Skeletal muscle satellite cell (primary cell): ENCODE measurements at regions not wholly inside any gene's neighbourhood (a gene's known extent, or its start where the extent isn't known, plus 50 kb on each side); places are given as distances from the start of the nearest gene placed in this dataset.

ENCODE experiments used
- H3K27me3 ChIP-seq: 2 replicates; pipeline ENCODE4 v1.7.0; 2013; ENCODE audit warnings: low read length; ENCODE audit not compliant: control insufficient read depth, insufficient read depth
- H3K36me3 ChIP-seq: 2 replicates; pipeline ENCODE4 v1.7.0; 2013; ENCODE audit warnings: mild to moderate bottlenecking, control low read depth, low read length; ENCODE audit not compliant: insufficient read depth
- H3K4me1 ChIP-seq: 2 replicates; pipeline ENCODE4 v1.7.0; 2013; ENCODE audit warnings: low read length; ENCODE audit not compliant: control insufficient read depth, insufficient read depth
- H3K4me2 ChIP-seq: 2 replicates; pipeline ENCODE4 v1.7.0; 2013; ENCODE audit warnings: mild to moderate bottlenecking, low read length
- H3K4me3 ChIP-seq: 2 replicates; pipeline ENCODE4 v1.7.0; 2013; ENCODE audit warnings: low read length
- H3K9ac ChIP-seq: 2 replicates; pipeline ENCODE4 v1.7.0; 2013; ENCODE audit warnings: mild to moderate bottlenecking, low read depth, low read length, moderate library complexity
- H3K9me3 ChIP-seq: replicated peaks from 2 replicates; pipeline ENCODE4 v1.7.0; 2013; ENCODE audit warnings: mild to moderate bottlenecking, control low read depth, low read length

DNA sequence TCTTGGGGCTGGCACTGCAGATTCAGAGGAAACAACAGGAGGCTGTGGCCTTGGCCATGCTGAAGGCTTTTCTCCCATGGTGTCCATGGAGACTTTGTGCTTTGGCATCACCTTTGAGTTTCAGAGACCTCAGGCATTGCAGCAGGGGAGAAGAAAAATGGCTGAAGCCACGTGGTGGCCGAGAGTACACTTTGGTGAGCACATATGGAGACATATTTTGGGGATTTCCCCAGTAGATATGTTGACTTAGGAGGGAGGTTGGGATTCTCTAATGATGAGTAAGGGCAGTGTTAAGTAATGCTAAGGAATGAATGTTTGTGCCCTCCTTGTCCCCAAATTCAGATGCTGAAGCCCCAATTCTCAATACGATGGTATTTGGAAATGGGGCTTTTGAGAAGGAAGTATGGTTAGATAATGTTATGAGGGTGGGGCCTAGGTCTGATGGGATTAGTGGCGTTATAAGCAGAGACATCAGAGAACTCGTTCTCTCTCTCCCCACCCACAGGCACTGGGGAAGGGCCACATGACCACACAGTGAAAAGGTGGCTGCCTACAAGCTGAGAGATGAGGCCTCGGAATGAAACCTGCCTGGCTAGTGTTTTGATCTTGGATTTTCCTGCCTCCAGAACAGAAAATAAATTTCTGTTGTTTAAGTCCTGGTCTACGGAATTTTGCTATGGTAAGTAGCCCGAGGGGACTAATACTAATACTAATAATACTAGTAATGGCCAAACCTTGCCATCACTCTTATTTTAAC lies 98.6 kb downstream of the TBX19 start:
- Histone ChIP-seq H3K9me3 (no peaks in the 10 kb centered on the region), H3K36me3 (no peaks in the 10 kb centered on the region), H3K4me1 (no peaks in the 10 kb centered on the region), H3K4me2 (no peak overlapping the region), H3K27me3 (no peaks in the 10 kb centered on the region), H3K4me3 (no peak overlapping the region), H3K9ac (no peak overlapping the region)

DNA sequence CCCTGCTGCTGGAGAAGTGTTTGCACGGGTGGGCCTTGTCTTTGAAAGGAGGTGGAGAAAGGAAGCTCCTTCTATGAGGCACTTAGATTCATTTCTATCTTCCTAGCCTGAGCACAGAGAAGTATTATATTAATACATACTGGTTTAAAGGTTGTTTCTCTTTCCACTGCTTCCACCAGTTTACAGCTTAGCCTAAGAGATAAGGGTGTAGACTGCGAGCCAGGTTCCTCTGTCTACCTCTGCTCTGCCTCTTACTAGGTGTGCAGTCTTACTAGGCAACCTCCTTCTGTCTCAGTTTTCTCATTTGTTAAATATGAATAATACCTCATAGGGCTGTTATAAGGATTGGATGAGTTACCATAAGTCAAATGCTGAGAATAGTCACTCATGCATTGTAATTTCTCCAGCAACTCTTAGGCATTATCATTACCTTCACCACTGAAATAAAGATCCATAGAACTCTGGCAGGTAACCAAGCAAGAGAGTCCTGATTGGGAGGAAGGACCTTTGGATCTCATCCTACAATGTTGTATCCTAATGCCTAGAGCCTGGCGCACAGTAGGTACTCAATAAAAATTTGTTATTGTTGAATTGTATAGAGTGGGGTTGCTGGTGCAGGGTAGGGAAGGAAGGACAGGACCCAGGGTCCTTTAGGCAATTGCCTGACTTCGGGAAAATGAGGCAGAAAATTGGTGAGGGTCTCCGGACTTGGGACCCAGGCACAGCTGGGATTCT lies 95.1 kb downstream of the TBX19 start:
- Histone ChIP-seq H3K36me3 (no peaks in the 10 kb centered on the region), H3K4me1 (no peaks in the 10 kb centered on the region), H3K9me3 (no peaks in the 10 kb centered on the region), H3K4me2 (no peak overlapping the region), H3K27me3 (no peaks in the 10 kb centered on the region), H3K4me3 (no peak overlapping the region), H3K9ac (no peak overlapping the region)

DNA sequence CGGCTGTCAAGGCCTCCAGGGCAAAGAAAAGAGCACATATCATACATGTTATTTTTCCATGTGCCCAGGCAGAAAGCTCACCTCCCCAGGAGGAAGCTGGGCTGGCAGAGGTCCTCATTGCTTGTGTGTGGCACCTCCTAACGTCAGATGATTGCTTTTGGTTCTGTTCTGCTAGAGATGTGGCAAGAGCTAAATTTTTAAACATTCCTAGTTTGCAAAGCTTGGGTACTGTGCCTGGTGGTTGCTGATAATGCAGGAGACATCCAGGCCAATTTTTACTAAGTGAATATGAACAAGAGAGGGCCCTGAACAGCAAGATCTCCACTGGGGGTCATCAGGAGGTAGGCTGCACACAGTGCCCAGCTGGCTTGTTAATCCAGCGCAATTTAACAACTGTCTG lies 93.9 kb downstream of the TBX19 start:
- Histone ChIP-seq H3K4me1 (no peaks in the 10 kb centered on the region), H3K4me2 (no peak overlapping the region), H3K9me3 (no peaks in the 10 kb centered on the region), H3K36me3 (no peaks in the 10 kb centered on the region), H3K27me3 (peaks cover 3% of the 10 kb centered on the region), H3K4me3 (no peak overlapping the region), H3K9ac (no peak overlapping the region)

DNA sequence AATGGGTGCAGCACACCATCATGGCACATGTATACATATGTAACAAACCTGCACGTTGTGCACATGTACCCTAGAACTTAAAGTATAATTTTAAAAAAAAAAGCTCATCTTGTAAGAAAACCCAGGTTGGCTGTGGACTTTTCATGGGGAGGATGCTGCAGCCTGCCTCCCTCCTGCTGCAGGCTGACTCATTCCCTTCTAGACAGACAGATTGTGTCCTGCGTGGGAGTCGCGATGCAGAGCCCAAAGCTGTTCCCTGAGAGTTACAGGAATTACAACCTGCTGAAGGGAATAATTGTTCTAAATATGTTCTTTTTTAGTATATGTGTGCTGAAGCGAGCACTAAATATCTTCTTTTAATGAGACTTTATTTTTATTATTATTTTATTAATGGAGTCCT lies 93.2 kb downstream of the TBX19 start:
- peaks cover 3% of the 10 kb centered on the region for H3K27me3 ChIP-seq

DNA sequence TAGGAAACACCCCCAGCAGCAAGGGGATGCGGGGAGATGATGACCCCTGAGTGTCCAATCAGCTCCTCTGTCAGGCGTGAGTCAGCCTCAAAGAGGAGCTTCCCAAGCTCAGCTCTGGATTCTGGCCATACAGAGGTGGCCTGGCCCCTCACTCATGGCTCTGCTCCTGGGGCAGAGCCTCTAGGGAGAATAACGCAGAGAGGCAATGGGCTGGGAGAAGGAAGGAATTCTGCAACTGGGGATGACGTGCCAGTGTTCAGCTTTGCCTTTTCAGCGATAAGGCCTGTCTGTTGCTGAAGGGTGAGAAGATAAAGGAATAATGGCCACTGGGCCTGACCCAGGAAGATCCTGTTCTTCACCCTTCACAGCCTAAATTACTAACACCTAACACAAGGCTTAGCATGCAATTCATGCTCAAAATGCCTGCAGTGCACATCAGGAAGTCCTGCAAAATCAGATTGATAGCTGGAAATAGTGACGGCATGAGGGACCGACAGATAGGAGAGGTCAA lies 92.2 kb downstream of the TBX19 start:
- H3K9ac ChIP-seq = no peak overlapping the region
- no peaks in the 10 kb centered on the region for H3K9me3 ChIP-seq
- no peaks in the 10 kb centered on the region for H3K36me3 ChIP-seq
- H3K4me3 ChIP-seq = no peak overlapping the region
- H3K4me2 ChIP-seq = no peak overlapping the region
- H3K27me3 ChIP-seq = peaks cover 5% of the 10 kb centered on the region
- H3K4me1 ChIP-seq = no peaks in the 10 kb centered on the region

More for the DNA sequence above, 93.2 kb downstream of the TBX19 start:
- H3K4me1 ChIP-seq = no peaks in the 10 kb centered on the region
- no peak overlapping the region for H3K9ac ChIP-seq
- H3K4me3 ChIP-seq = no peak overlapping the region
- no peaks in the 10 kb centered on the region for H3K9me3 ChIP-seq
- no peak overlapping the region for H3K4me2 ChIP-seq
- H3K36me3 ChIP-seq = no peaks in the 10 kb centered on the region

DNA sequence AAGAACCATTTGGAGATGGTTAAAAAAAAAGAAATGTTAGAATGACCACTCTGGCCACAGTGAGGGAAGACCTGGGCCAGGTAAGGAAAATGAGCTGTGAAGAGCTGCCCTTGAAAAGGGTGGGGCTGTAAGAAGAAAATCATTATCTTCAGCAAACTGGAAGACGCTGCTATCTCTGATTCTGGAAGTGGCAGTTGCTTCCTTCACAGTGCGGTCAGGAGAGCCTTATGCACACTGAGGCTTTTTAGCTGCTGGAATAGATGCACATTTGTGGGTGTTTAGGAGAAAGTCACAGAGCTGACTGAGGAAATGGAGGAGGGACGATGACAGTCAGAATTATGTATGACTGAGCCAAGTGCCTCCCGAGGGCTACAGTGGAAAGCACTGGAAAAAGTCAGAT lies 91.6 kb downstream of the TBX19 start:
- Histone ChIP-seq H3K36me3 (no peaks in the 10 kb centered on the region), H3K9me3 (no peaks in the 10 kb centered on the region), H3K4me2 (no peak overlapping the region), H3K4me3 (no peak overlapping the region), H3K4me1 (no peaks in the 10 kb centered on the region), H3K27me3 (peaks cover 5% of the 10 kb centered on the region), H3K9ac (no peak overlapping the region)

DNA sequence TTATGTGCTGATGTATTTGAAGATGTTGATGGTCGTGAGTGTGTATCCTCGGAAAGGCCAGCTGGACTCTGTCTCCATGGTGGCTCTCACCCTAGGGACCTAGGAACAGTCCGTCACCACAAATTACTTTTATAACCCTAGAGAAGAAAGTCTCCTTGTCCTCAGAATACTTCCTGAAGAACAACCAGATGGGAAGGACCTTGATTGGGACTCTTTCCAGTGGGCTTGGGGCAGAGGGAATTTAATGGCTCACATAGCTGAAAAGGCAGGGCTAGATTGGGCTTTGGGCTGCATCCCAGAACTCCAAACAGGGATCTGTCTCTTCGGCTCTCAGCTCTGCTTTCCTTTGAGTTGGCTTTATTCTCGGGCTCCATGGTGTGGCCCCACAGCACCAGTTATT lies 90.8 kb downstream of the TBX19 start:
- H3K36me3 ChIP-seq = no peaks in the 10 kb centered on the region
- no peak overlapping the region for H3K9ac ChIP-seq
- no peak overlapping the region for H3K4me3 ChIP-seq
- H3K27me3 ChIP-seq = peaks cover 5% of the 10 kb centered on the region
- H3K4me1 ChIP-seq = no peaks in the 10 kb centered on the region
- H3K4me2 ChIP-seq = no peak overlapping the region
- H3K9me3 ChIP-seq = no peaks in the 10 kb centered on the region

DNA sequence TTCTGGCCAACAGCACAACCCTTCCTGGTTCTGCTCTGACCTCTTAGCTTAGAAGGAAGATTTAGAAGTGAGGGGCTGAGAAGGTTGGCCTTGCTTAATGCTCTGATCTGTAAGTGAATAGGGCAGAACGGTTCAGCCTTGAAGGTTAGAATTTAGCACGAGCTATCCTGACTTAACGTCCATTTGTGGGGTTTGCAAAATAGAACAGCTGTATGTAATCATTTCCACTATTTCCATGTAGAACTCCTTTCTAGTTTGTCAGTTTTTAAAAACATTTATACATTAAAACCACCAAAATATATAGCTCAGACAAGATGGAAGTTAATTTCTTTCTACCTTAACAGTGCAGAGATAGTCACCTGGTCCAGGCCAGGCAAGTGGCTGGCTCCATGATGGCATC lies 89.9 kb downstream of the TBX19 start:
- H3K4me3 ChIP-seq = no peak overlapping the region
- H3K4me2 ChIP-seq = no peak overlapping the region
- no peaks in the 10 kb centered on the region for H3K4me1 ChIP-seq
- H3K9me3 ChIP-seq = no peaks in the 10 kb centered on the region
- H3K27me3 ChIP-seq = peaks cover 5% of the 10 kb centered on the region
- no peaks in the 10 kb centered on the region for H3K36me3 ChIP-seq
- H3K9ac ChIP-seq = no peak overlapping the region

DNA sequence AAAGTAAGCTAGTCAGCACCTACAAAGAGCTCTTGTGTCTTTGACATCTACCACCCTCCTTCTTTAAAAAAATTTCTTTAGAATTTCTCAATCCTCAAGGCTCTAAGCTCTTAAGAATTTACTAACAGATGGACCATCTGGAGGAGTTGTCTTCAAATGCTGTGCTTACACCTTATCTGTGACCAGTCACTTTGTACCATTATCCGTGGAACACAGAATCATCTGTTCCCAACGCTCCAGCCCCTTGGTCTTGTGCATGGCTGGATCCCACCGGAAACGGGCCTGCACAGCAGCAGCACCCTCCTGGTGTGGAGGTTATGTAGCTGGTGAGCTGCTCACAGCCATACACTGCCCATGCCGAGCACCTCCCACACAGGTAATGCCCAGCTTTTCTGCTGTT lies 89.0 kb downstream of the TBX19 start:
- Histone ChIP-seq H3K4me1 (no peaks in the 10 kb centered on the region), H3K4me3 (no peak overlapping the region), H3K36me3 (no peaks in the 10 kb centered on the region), H3K27me3 (peaks cover 5% of the 10 kb centered on the region), H3K9ac (no peak overlapping the region), H3K9me3 (no peaks in the 10 kb centered on the region), H3K4me2 (no peak overlapping the region)

DNA sequence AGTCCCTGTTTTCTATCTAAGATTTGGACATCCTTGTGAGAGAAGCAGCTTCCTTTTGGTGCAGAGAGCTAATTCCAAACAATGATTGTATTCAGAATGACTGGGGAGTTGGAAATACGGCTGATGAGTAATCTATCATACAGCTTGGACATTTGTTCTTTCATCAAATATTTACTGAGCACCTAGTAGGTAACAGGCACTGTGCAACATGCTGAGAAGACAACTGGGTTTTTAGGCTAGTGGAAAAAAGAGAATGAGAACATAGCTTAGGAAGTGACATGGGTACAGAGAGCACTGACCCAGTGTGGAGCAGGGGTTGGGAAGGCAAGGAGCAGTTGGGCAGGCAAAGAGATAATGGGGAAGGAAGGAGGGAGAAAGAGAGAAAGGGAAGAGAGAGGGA lies 87.5 kb downstream of the TBX19 start:
- Histone ChIP-seq H3K4me2 (no peak overlapping the region), H3K27me3 (peaks cover 5% of the 10 kb centered on the region), H3K4me1 (no peaks in the 10 kb centered on the region), H3K9me3 (no peaks in the 10 kb centered on the region), H3K4me3 (no peak overlapping the region), H3K36me3 (no peaks in the 10 kb centered on the region), H3K9ac (no peak overlapping the region)

DNA sequence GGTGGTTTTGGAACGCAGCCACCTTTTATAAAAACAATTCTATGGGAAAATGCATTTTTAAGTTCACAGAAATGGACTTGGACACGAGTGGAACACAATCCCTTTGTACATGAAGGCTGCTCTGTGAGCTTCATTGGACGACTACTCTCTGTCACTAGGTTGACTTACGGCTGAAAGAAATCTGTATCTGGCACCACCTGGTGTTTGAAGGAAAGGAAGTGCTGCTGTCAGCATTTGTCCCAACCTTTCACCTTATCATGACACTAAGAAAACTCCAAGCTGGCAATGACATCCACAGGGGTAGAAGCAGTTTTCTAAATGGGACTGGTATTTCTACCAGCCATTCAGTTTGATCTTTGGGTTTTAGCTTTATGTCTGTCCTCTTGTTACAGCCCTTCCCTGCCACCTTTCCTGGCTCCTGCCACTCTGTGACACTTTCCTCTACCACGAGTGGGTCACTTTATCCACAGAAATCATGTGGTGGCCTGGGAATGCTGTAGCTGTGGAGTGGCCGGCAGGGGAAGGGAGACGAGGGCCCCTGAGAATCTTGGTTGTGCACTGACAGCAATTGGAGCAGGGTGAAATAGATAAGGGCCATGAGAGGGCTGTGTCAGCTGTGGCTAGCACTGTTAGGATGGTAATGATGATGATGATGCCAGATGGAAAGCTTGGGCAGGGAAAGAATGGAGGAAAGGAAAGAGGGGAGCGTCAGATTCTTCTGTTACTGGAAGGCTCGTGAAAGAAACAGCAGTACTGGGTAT lies 85.2 kb downstream of the TBX19 start:
- Histone ChIP-seq H3K9me3 (no peaks in the 10 kb centered on the region), H3K27me3 (peaks cover 5% of the 10 kb centered on the region), H3K4me3 (no peak overlapping the region), H3K4me1 (no peaks in the 10 kb centered on the region), H3K36me3 (no peaks in the 10 kb centered on the region), H3K9ac (no peak overlapping the region), H3K4me2 (no peak overlapping the region)
